ENCODE measurements at regions not wholly inside any gene's neighbourhood (a gene's known extent, or its start where the extent isn't known, plus 50 kb on each side); places are given as distances from the start of the nearest gene placed in this dataset.

DNA sequence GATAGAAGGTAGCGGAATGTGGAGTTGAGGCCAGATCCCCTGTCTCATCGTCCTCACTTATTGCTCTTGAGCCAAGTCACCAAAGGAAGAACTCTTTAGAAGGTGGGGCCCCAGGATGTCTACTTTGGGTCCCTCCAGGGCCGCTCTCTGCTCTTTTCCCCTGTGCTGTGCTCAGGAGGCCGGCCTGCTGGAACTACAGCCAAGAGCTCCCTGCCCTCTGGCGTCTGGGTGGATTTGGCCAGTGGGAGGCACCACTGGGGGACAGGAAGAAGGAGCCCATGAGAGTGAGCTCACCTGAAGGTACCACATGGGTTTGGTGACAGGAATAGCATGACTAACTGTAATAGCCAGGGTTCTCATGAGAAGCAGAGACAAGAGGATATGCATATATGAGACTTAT lies 97.7 kb upstream of the FAM180A start:
- TF ChIP-seq CTCF (IDR thresholded peaks at IDR 0.05) (no peak), POLR2A (IDR thresholded peaks at IDR 0.05) (no peak), POLR2AphosphoS5 (IDR thresholded peaks at IDR 0.05) (no peak)

Measured in breast epithelium (tissue), 3 donors.